ENCODE measurements at regions not wholly inside any gene's neighbourhood (a gene's known extent, or its start where the extent isn't known, plus 50 kb on each side); places are given as distances from the start of the nearest gene placed in this dataset.
"Not testable (repeated sequence)": the region's sequence is repeated elsewhere in the genome, so short reads cannot be mapped to it uniquely, and the experiment has no call there.

DNA sequence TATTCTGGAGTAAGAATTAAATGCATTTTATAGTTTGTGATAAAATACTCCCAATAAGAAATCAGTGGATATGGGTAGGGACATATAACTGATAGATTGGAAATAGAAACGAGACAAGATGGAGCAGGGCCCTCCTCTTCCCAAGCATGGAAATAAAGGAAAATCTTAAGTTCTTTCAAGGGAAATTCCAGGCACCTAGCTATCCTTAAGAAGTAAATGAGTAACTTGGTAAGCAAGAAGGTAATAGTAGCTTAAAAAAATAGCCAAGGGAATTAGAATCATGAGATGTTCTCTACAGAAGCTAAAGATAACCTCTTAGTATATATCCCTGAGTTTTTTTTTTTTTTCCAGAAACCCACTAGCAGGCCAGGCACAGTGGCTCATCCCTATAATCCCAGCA is 105.5 kb upstream of the FAM3C start:
- Histone ChIP-seq H3K4me3 (no peak overlapping the region), H3K27ac (no peak overlapping the region), H3K27me3 (no peaks in the 10 kb centered on the region), H3K4me1 (peaks cover 0 to 5% (median 0%) of the 10 kb centered on the region in 4 donors), H3K9me3 (peaks cover 0 to 3% of the 10 kb centered on the region in 2 donors), H3K36me3 (no peaks in the 10 kb centered on the region)
- in situ Hi-C loops (cut with MboI; ENCODE audit: low pct_ligation_motif_present in 1 of 4, low pct_unique_long_range_greater_than_20kb in 1 of 4, low sequenced_read_pairs in 3 of 4) (no loop called here), intact Hi-C loops (cut with DNase I; ENCODE audit: low total_unique reads) (no loop called here)
- no peak for DNase-seq
- no peak for TF ChIP-seq EP300 (IDR thresholded peaks at IDR 0.05; ENCODE audit: low read depth)
- no peak for TF ChIP-seq POLR2AphosphoS5 (IDR thresholded peaks at IDR 0.05)
- no peak for TF ChIP-seq POLR2A (IDR thresholded peaks at IDR 0.05)
- TF ChIP-seq, protein P1, sequence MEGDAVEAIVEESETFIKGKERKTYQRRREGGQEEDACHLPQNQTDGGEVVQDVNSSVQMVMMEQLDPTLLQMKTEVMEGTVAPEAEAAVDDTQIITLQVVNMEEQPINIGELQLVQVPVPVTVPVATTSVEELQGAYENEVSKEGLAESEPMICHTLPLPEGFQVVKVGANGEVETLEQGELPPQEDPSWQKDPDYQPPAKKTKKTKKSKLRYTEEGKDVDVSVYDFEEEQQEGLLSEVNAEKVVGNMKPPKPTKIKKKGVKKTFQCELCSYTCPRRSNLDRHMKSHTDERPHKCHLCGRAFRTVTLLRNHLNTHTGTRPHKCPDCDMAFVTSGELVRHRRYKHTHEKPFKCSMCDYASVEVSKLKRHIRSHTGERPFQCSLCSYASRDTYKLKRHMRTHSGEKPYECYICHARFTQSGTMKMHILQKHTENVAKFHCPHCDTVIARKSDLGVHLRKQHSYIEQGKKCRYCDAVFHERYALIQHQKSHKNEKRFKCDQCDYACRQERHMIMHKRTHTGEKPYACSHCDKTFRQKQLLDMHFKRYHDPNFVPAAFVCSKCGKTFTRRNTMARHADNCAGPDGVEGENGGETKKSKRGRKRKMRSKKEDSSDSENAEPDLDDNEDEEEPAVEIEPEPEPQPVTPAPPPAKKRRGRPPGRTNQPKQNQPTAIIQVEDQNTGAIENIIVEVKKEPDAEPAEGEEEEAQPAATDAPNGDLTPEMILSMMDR (IDR thresholded peaks at IDR 0.05): no peak
- WGBS, 2 donors (ENCODE audit: low coverage in 1 of 2): 93 to 100% methylated on average over 1 of the region's 1 CpG

DNA sequence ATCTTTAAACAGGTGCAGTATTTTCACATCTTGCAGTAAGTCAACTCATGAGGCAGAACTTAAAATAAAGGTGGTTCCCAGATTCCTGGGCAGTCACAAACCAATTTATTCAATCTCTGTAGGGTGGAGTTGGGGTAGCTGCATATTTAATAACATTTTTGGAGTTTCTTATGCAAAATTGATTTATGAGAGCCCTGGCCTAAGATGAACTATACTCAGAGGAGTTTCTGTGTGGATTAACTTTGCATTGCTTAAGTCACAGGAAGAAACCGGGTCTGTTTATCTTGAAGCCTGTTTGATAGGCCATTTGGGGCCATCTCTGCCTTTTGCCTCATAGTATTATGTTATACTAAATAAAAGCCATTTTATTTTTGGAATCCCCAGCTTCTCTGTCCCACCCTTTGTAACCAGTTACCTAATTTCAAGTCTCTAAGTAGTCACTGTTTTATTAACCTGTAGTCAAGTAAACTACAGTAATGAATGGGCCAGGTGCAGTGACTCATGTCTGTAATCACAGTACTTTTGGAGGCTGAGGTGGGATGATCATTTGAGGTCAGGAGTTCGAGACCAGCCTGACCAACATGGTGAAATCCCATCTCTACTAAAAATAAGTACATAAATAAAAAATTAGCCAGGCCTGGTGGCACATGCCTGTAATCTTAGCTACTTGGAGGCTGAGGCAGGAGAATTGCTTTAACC is 104.4 kb upstream of the FAM3C start:
- Histone ChIP-seq H3K27me3 (no peaks in the 10 kb centered on the region), H3K4me3 (no peak overlapping the region), H3K4me1 (peaks cover 0 to 9% (median 0%) of the 10 kb centered on the region in 4 donors), H3K9me3 (peaks cover 0 to under 1% of the 10 kb centered on the region in 2 donors), H3K27ac (no peak overlapping the region), H3K36me3 (no peaks in the 10 kb centered on the region)
- TF ChIP-seq, protein P1 (IDR thresholded peaks at IDR 0.05): no peak
- TF ChIP-seq EP300 (IDR thresholded peaks at IDR 0.05; ENCODE audit: low read depth) (no peak), POLR2A (IDR thresholded peaks at IDR 0.05) (no peak), POLR2AphosphoS5 (IDR thresholded peaks at IDR 0.05) (no peak)
- intact Hi-C loops (cut with DNase I; ENCODE audit: low total_unique reads): no loop called here
- 58 to 67% methylated on average over 2 of the region's 2 CpGs for WGBS, 2 donors (ENCODE audit: low coverage in 1 of 2)
- no peak for DNase-seq
- in situ Hi-C loops (cut with MboI; ENCODE audit: low pct_ligation_motif_present in 1 of 4, low pct_unique_long_range_greater_than_20kb in 1 of 4, low sequenced_read_pairs in 3 of 4): no loop called here

DNA sequence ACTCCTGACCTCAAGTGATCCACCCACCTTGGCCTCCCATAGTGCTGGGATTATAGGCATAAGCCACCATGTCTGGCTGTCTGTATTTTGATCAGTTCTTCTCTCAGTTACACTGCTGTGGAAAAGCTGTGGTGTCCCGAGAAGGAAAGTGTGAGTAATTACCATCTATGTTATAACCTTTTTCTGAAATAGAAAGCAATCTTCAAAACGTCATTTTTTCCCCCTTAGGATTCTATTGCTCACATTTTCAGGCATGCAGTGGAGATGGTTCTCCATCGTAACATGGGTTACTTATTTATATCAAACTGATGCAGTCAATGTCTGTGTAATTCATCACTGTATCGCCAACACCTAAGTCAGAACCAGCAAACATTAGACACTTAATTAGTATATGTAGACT is 103.5 kb upstream of the FAM3C start:
- no peaks in the 10 kb centered on the region for H3K27me3 ChIP-seq
- intact Hi-C loops (cut with DNase I; ENCODE audit: low total_unique reads) (no loop called here), in situ Hi-C loops (cut with MboI; ENCODE audit: low pct_ligation_motif_present in 1 of 4, low pct_unique_long_range_greater_than_20kb in 1 of 4, low sequenced_read_pairs in 3 of 4) (no loop called here)
- no peak overlapping the region for H3K4me3 ChIP-seq
- no peaks in the 10 kb centered on the region for H3K9me3 ChIP-seq
- peaks cover 0 to 9% (median 0%) of the 10 kb centered on the region in 4 donors for H3K4me1 ChIP-seq
- H3K27ac ChIP-seq: no peak overlapping the region
- TF ChIP-seq EP300 (IDR thresholded peaks at IDR 0.05; ENCODE audit: low read depth) (no peak), POLR2A (IDR thresholded peaks at IDR 0.05) (no peak), POLR2AphosphoS5 (IDR thresholded peaks at IDR 0.05) (no peak)
- TF ChIP-seq, protein P1 (IDR thresholded peaks at IDR 0.05): no peak
- DNase-seq: no peak
- 74 to 80% methylated on average over 4 of the region's 4 CpGs for WGBS, 2 donors (ENCODE audit: low coverage in 1 of 2)
- H3K36me3 ChIP-seq: no peaks in the 10 kb centered on the region

DNA sequence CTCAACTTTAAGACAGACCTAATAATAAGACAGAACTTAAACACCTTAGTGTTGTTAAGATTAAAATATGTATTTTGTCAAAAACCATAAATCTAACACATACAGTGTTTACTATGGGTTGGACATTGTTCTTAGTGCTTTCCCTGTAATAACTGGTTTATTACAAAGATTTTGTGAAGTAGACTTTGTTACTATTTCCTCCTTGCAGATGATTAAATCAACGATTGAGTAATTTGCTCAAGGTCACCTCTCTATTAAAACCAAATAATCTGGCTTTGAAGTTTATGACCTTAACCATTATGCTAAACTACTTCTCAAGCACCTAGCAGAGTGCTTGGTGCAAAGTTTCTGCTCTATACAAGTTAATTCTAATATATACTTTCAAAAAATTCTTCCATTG is 102.7 kb upstream of the FAM3C start:
- intact Hi-C loops (cut with DNase I; ENCODE audit: low total_unique reads): no loop called here
- Histone ChIP-seq H3K4me3 (no peak overlapping the region), H3K9me3 (no peaks in the 10 kb centered on the region), H3K4me1 (peaks cover 0 to 9% (median 0%) of the 10 kb centered on the region in 4 donors), H3K27ac (peak overlapping the region in 1 of 4 donors; percentile 14), H3K36me3 (no peaks in the 10 kb centered on the region), H3K27me3 (no peaks in the 10 kb centered on the region)
- in situ Hi-C loops (cut with MboI; ENCODE audit: low pct_ligation_motif_present in 1 of 4, low pct_unique_long_range_greater_than_20kb in 1 of 4, low sequenced_read_pairs in 3 of 4): no loop called here
- 45 to 63% methylated on average over 1 of the region's 1 CpG for WGBS, 2 donors (ENCODE audit: low coverage in 1 of 2)
- TF ChIP-seq POLR2AphosphoS5 (IDR thresholded peaks at IDR 0.05) (no peak), EP300 (IDR thresholded peaks at IDR 0.05; ENCODE audit: low read depth) (no peak), POLR2A (IDR thresholded peaks at IDR 0.05) (no peak)
- DNase-seq: no peak

DNA sequence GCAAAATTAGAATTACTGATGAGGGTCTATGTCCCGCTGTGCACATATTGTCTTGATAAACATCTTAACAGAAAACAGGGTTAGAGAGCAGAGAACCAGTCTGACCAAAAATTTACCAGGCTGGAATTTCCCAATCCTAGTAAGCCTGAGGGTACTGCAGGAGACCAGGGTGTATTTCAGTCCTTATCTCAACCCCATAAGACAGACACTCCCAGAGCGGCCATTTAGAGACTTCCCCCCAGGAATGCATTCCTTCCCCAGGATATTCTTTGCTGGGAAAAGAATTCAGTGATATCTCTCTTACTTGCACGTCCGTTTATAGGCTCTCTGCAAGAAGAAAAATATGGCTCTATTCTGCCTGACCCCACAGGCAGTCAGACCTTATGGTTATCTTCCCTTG is 101.4 kb upstream of the FAM3C start:
- H3K36me3 ChIP-seq; H3K27ac ChIP-seq; H3K9me3 ChIP-seq; H3K27me3 ChIP-seq; H3K4me3 ChIP-seq; DNase-seq; H3K4me1 ChIP-seq; in situ Hi-C loops (cut with MboI; ENCODE audit: low pct_ligation_motif_present in 1 of 4, low pct_unique_long_range_greater_than_20kb in 1 of 4, low sequenced_read_pairs in 3 of 4); intact Hi-C loops (cut with DNase I; ENCODE audit: low total_unique reads): not testable (repeated sequence)
- 89 to 100% methylated on average over 3 to 4 of the region's 4 CpGs for WGBS, 2 donors (ENCODE audit: low coverage in 1 of 2)

Data from transverse colon (tissue), 4 donors.